ENCODE measurements at regions not wholly inside any gene's neighbourhood (a gene's known extent, or its start where the extent isn't known, plus 50 kb on each side); places are given as distances from the start of the nearest gene placed in this dataset.

GRCh38 chr3:145533696-145534095 lies 627.3 kb downstream of the PLOD2 start:
- Histone ChIP-seq H3K4me3 (no peak overlapping the region), H3K36me3 (ENCODE audit: insufficient read depth) (no peaks in the 10 kb centered on the region), H4K20me1 (replicated peaks; ENCODE audit: insufficient read depth) (no peaks in the 10 kb centered on the region), H3K79me2 (replicated peaks; ENCODE audit: insufficient read depth) (no peaks in the 10 kb centered on the region), H3K27ac (ENCODE audit: low read depth) (no peak overlapping the region), H3F3A (replicated peaks; ENCODE audit: low read depth) (no peaks in the 10 kb centered on the region), H3K27me3 (ENCODE audit: insufficient read depth) (no peaks in the 10 kb centered on the region), H2AFZ (no peak overlapping the region), H3K4me1 (ENCODE audit: insufficient read depth) (peaks cover 8% of the 10 kb centered on the region; the same call in 1 of the 2 replicates), H3K4me2 (no peak overlapping the region), H3K9me2 (ENCODE audit: insufficient read depth) (no peaks in the 10 kb centered on the region)
- H3K27ac Mint-ChIP-seq: peak overlapping the region; percentile 29; the same call in 1 of the 2 replicates
- H3K36me3 Mint-ChIP-seq (ENCODE audit: low read depth): no peaks in the 10 kb centered on the region
- H3K27me3 Mint-ChIP-seq (ENCODE audit: insufficient read depth, low read depth, poor library complexity): no peaks in the 10 kb centered on the region
- no peaks in the 10 kb centered on the region for H3K9me3 Mint-ChIP-seq
- TF ChIP-seq EZH2 (IDR thresholded peaks at IDR 0.05; ENCODE audit: low read depth, unreplicated experiment): no peak
- DNase-seq (ENCODE audit: low spot score): peak; percentile 3
- no peak overlapping the region for H3K4me3 Mint-ChIP-seq
- H3K4me1 Mint-ChIP-seq: peaks cover 7% of the 10 kb centered on the region; the same call in 1 of the 3 replicates
- ATAC-seq: no peak

GRCh38 chr3:145536461-145536860 lies 624.5 kb downstream of the PLOD2 start:
- Histone ChIP-seq H3K4me2 (no peak overlapping the region), H2AFZ (no peak overlapping the region; the same call in 1 of the 2 replicates), H3K4me3 (no peak overlapping the region), H4K20me1 (replicated peaks; ENCODE audit: insufficient read depth) (no peaks in the 10 kb centered on the region), H3K9me2 (ENCODE audit: insufficient read depth) (no peaks in the 10 kb centered on the region; the same call in 1 of the 2 replicates), H3F3A (replicated peaks; ENCODE audit: low read depth) (no peaks in the 10 kb centered on the region), H3K79me2 (replicated peaks; ENCODE audit: insufficient read depth) (no peaks in the 10 kb centered on the region), H3K27me3 (ENCODE audit: insufficient read depth) (no peaks in the 10 kb centered on the region), H3K36me3 (ENCODE audit: insufficient read depth) (no peaks in the 10 kb centered on the region), H3K4me1 (ENCODE audit: insufficient read depth) (peaks cover 8% of the 10 kb centered on the region; the same call in 1 of the 2 replicates), H3K27ac (ENCODE audit: low read depth) (no peak overlapping the region)
- Mint-ChIP-seq H3K4me1 (peaks cover 7% of the 10 kb centered on the region; the same call in 1 of the 3 replicates), H3K9me3 (0 out of 3 replicates have a peak, but pooled peaks cover 5% of the 10 kb centered on the region), H3K27me3 (ENCODE audit: insufficient read depth, low read depth, poor library complexity) (no peaks in the 10 kb centered on the region), H3K4me3 (no peak overlapping the region), H3K27ac (no peak overlapping the region), H3K36me3 (ENCODE audit: low read depth) (peaks cover 5% of the 10 kb centered on the region; the same call in 2 of the 3 replicates)
- no peak for DNase-seq (ENCODE audit: low spot score)
- no peak for ATAC-seq
- TF ChIP-seq CREB1 (CRISPR knock-in tag; IDR thresholded peaks at IDR 0.05; ENCODE audit: low read depth): no peak
- no peak for TF ChIP-seq ZNF114 (CRISPR knock-in tag; IDR thresholded peaks at IDR 0.05)
- no peak for TF ChIP-seq ZNF331 (CRISPR knock-in tag; IDR thresholded peaks at IDR 0.05; ENCODE audit: low read depth)
- no peak for TF ChIP-seq REST (IDR thresholded peaks at IDR 0.05; ENCODE audit: unreplicated experiment)
- no peak for TF ChIP-seq ZNF462 (CRISPR knock-in tag; IDR thresholded peaks at IDR 0.05)
- TF ChIP-seq POLR2AphosphoS5 (IDR thresholded peaks at IDR 0.05; ENCODE audit: low read depth): no peak
- no peak for TF ChIP-seq EZH2 (IDR thresholded peaks at IDR 0.05; ENCODE audit: low read depth, unreplicated experiment)
- no peak for TF ChIP-seq NANOG (IDR thresholded peaks at IDR 0.05; ENCODE audit: borderline replicate concordance)
- no peak for TF ChIP-seq EZH2phosphoT487 (IDR thresholded peaks at IDR 0.05; ENCODE audit: unreplicated experiment)
- no peak for TF ChIP-seq JUNB (IDR thresholded peaks at IDR 0.05; ENCODE audit: unreplicated experiment)
- no peak for TF ChIP-seq STAT1 (IDR thresholded peaks at IDR 0.05; ENCODE audit: unreplicated experiment)
- no peak for TF ChIP-seq ETS1 (IDR thresholded peaks at IDR 0.05)
